ENCODE measurements at regions not wholly inside any gene's neighbourhood (a gene's known extent, or its start where the extent isn't known, plus 50 kb on each side); places are given as distances from the start of the nearest gene placed in this dataset.
"Not testable (repeated sequence)": the region's sequence is repeated elsewhere in the genome, so short reads cannot be mapped to it uniquely, and the experiment has no call there.

DNA sequence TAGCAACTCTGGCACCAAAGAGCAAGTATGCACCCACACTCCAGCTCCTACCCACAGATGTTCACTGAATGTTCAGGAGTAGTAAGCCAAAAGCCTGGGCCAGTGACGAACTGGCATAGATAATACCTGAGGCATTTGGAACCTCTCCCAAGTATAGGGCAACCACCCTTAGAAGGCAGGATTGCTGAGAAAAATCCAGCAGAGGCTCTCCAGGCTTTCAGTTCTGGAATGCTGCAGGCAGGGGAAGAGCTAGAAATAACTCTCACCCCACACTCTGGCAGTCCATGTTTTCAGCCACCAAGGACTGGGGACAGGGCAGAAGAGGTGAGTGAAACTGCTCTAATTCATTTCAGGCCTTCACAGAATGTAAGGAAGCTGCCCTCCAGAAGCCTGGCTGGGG, 90.3 kb downstream of the SYT15B start:
- TF ChIP-seq, protein P1, sequence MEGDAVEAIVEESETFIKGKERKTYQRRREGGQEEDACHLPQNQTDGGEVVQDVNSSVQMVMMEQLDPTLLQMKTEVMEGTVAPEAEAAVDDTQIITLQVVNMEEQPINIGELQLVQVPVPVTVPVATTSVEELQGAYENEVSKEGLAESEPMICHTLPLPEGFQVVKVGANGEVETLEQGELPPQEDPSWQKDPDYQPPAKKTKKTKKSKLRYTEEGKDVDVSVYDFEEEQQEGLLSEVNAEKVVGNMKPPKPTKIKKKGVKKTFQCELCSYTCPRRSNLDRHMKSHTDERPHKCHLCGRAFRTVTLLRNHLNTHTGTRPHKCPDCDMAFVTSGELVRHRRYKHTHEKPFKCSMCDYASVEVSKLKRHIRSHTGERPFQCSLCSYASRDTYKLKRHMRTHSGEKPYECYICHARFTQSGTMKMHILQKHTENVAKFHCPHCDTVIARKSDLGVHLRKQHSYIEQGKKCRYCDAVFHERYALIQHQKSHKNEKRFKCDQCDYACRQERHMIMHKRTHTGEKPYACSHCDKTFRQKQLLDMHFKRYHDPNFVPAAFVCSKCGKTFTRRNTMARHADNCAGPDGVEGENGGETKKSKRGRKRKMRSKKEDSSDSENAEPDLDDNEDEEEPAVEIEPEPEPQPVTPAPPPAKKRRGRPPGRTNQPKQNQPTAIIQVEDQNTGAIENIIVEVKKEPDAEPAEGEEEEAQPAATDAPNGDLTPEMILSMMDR (conservative IDR thresholded peaks at IDR 0.05 in 1 of 2, IDR thresholded peaks at IDR 0.05 in 1 of 2; ENCODE audit: extremely low read depth in 1 of 2, insufficient read depth in 1 of 2, low read depth in 1 of 2, low read length in 2 of 2), result not testable (repeated sequence)
- TF ChIP-seq EZH2 (IDR thresholded peaks at IDR 0.05; ENCODE audit: borderline replicate concordance, low read length), result not testable (repeated sequence)
